GM18520 (cell line): ENCODE measurements at regions not wholly inside any gene's neighbourhood (a gene's known extent, or its start where the extent isn't known, plus 50 kb on each side); places are given as distances from the start of the nearest gene placed in this dataset.

Source experiments
- ATAC-seq: cut with Tn5 transposase; IDR thresholded peaks from one replicate; pipeline ENCODE4 v1.9.1; 2021; ENCODE audit not compliant: unreplicated experiment

GRCh38 chr5:121175986-121176385, 675.7 kb upstream of the FTMT start:
- no peak for ATAC-seq

- ATAC-seq, result no peak
These were observed 668.7 kb upstream of the FTMT start for GRCh38 chr5:121182788-121183490.

GRCh38 chr5:121188849-121189248, 662.8 kb upstream of the FTMT start:
- no peak for ATAC-seq

- no peak for ATAC-seq
These were observed 662.1 kb upstream of the FTMT start for GRCh38 chr5:121189342-121190305.

GRCh38 chr5:121199216-121199999, 652.3 kb upstream of the FTMT start:
- ATAC-seq, result no peak

GRCh38 chr5:121218086-121218485, 633.6 kb upstream of the FTMT start:
- no peak for ATAC-seq

GRCh38 chr5:121221483-121221882, 630.2 kb upstream of the FTMT start:
- no peak for ATAC-seq

- no peak for ATAC-seq
These were observed 624.9 kb upstream of the FTMT start for GRCh38 chr5:121226765-121227164.

GRCh38 chr5:121239951-121240350, 611.7 kb upstream of the FTMT start:
- ATAC-seq, result no peak

- ATAC-seq, result no peak
These were observed 604.7 kb upstream of the FTMT start for GRCh38 chr5:121246971-121247370.

GRCh38 chr5:121251954-121252353, 599.7 kb upstream of the FTMT start:
- no peak for ATAC-seq

- ATAC-seq, result no peak
These were observed 594.1 kb upstream of the FTMT start for GRCh38 chr5:121257621-121258020.

- no peak for ATAC-seq
These were observed 588.2 kb upstream of the FTMT start for GRCh38 chr5:121263456-121263855.

GRCh38 chr5:121264605-121265004, 587.1 kb upstream of the FTMT start:
- no peak for ATAC-seq

GRCh38 chr5:121271546-121271945, 580.1 kb upstream of the FTMT start:
- ATAC-seq, result no peak

- no peak for ATAC-seq
These were observed 577.7 kb upstream of the FTMT start for GRCh38 chr5:121273833-121274433.

- no peak for ATAC-seq
These were observed 571.9 kb upstream of the FTMT start for GRCh38 chr5:121279801-121280200.

GRCh38 chr5:121285801-121286521, 565.7 kb upstream of the FTMT start:
- ATAC-seq, result no peak

GRCh38 chr5:121288781-121289180, 562.9 kb upstream of the FTMT start:
- ATAC-seq, result no peak

- no peak for ATAC-seq
These were observed 559.0 kb upstream of the FTMT start for GRCh38 chr5:121292664-121293063.
